Thyroid gland (tissue), 4 donors: ENCODE measurements at regions not wholly inside any gene's neighbourhood (a gene's known extent, or its start where the extent isn't known, plus 50 kb on each side); places are given as distances from the start of the nearest gene placed in this dataset.

Source experiments
- POLR2A ChIP-seq, 2 donors: fragments of 450-650 bp; IDR thresholded peaks; one replicate each; pipeline ENCODE4 v1.6.1; 2017; ENCODE audit warnings: antibody characterized with exemption in 2 of 2, mild to moderate bottlenecking in 2 of 2, moderate library complexity in 1 of 2
- TF ChIP-seq, protein P1 (sequence below), 6 experiments: fragments of 200-600 bp in 3 of 6; fragments of 450-650 bp in 3 of 6; sonication (generic) in 3 of 6; IDR thresholded peaks; one replicate each; pipeline ENCODE4 v1.5.1; 2016 to 2019; ENCODE audit warnings: antibody characterized with exemption in 6 of 6, mild to moderate bottlenecking in 2 of 6, inconsistent platforms in 1 of 6, moderate library complexity in 1 of 6

DNA sequence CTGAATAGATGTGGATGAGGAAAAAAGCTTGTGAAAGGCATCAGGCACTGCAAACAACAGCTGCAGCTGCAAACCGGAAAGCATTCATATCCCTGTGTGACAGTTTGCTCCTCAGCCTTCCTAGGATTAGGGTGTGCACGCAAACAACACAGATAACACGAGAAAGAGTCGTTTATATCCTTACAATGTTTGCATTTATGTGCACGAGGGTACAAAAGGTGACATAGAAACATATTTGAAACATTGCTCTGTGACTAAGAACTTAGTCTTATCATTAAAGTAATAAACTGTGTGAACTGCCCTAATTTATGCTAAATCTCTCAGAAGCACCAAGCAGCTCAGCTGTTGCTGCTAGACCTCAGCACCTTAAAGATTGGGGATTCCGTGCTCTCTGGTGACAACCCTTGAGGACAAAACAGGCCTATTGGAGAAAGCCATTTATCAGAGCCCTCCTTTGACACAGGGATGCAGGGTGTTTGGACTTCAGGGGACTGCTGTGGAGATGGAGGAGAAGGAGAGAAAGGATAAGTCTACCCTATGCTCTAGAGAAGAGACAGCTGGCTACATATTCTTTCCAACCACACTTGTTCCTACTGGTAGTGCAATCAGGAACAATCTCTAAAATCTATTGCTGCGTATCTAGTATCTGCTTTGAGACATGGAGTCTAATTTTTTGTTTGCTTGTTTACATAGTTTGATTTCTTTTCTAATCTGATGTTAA lies 176.2 kb downstream of the GNAT3 start:
- TF ChIP-seq, protein P1, sequence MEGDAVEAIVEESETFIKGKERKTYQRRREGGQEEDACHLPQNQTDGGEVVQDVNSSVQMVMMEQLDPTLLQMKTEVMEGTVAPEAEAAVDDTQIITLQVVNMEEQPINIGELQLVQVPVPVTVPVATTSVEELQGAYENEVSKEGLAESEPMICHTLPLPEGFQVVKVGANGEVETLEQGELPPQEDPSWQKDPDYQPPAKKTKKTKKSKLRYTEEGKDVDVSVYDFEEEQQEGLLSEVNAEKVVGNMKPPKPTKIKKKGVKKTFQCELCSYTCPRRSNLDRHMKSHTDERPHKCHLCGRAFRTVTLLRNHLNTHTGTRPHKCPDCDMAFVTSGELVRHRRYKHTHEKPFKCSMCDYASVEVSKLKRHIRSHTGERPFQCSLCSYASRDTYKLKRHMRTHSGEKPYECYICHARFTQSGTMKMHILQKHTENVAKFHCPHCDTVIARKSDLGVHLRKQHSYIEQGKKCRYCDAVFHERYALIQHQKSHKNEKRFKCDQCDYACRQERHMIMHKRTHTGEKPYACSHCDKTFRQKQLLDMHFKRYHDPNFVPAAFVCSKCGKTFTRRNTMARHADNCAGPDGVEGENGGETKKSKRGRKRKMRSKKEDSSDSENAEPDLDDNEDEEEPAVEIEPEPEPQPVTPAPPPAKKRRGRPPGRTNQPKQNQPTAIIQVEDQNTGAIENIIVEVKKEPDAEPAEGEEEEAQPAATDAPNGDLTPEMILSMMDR (IDR thresholded peaks at IDR 0.05), result no peak
- TF ChIP-seq POLR2A (IDR thresholded peaks at IDR 0.05), result no peak
